ENCODE measurements at regions not wholly inside any gene's neighbourhood (a gene's known extent, or its start where the extent isn't known, plus 50 kb on each side); places are given as distances from the start of the nearest gene placed in this dataset.

- TF ChIP-seq CTCF (conservative IDR thresholded peaks at IDR 0.05; ENCODE audit: low read depth, low read length) = no peak
- no peak for TF ChIP-seq EZH2phosphoT487 (IDR thresholded peaks at IDR 0.05; ENCODE audit: borderline replicate concordance, low read length)
These were observed 75.7 kb upstream of the PDE1C start for GRCh38 chr7:32145911-32146310.

All from PC-3 (cell line).